ENCODE measurements at regions not wholly inside any gene's neighbourhood (a gene's known extent, or its start where the extent isn't known, plus 50 kb on each side); places are given as distances from the start of the nearest gene placed in this dataset.

DNA sequence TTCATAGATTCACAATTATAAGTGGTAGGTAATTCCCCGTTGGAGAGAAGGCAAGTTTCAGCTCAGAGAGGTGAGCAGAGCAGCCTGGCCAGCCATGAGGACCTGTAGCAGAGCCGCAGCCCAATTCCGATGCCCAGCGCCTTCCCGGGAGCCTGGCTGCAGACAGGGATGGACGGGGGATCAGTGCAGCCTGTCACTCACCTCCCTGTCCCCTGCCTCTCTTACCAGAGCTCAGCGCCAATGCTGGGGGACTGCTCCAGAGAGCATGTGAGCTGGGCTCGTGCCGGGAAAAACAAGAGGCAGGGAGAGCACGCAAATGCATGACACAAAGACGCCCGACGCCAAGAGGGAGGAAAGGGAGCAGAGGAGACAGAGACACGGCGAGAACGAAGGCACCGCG is 231.9 kb downstream of the BCL11B start:
- no peak for DNase-seq
- H3K36me3 Mint-ChIP-seq (ENCODE audit: insufficient read depth, unreplicated experiment), result no peaks in the 10 kb centered on the region
- H3K27me3 Mint-ChIP-seq (ENCODE audit: insufficient read depth, unreplicated experiment), result peaks cover 3% of the 10 kb centered on the region
- no peaks in the 10 kb centered on the region for H3K4me1 Mint-ChIP-seq (ENCODE audit: low read depth, unreplicated experiment)
- H3K9me3 Mint-ChIP-seq (ENCODE audit: unreplicated experiment), result no peaks in the 10 kb centered on the region
- Histone ChIP-seq H3K4me1 (no peaks in the 10 kb centered on the region), H3K9me3 (no peaks in the 10 kb centered on the region), H3K4me3 (ENCODE audit: low read depth, low read length) (no peak overlapping the region), H3K27me3 (replicated peaks; ENCODE audit: control insufficient read depth, insufficient read depth, low read length) (no peaks in the 10 kb centered on the region), H3K36me3 (ENCODE audit: control insufficient read depth, insufficient read depth, low read length) (no peaks in the 10 kb centered on the region)
- ChIA-PET CTCF (no interaction called here), POLR2A (no interaction called here)
- no peak overlapping the region for H3K27ac Mint-ChIP-seq (ENCODE audit: unreplicated experiment)
- BruUV-seq (replicated peaks), result no TSS peak
- intact Hi-C loops (cut with micrococcal nuclease; ENCODE audit: unreplicated experiment), result no loop called here
- TF ChIP-seq, protein P1, sequence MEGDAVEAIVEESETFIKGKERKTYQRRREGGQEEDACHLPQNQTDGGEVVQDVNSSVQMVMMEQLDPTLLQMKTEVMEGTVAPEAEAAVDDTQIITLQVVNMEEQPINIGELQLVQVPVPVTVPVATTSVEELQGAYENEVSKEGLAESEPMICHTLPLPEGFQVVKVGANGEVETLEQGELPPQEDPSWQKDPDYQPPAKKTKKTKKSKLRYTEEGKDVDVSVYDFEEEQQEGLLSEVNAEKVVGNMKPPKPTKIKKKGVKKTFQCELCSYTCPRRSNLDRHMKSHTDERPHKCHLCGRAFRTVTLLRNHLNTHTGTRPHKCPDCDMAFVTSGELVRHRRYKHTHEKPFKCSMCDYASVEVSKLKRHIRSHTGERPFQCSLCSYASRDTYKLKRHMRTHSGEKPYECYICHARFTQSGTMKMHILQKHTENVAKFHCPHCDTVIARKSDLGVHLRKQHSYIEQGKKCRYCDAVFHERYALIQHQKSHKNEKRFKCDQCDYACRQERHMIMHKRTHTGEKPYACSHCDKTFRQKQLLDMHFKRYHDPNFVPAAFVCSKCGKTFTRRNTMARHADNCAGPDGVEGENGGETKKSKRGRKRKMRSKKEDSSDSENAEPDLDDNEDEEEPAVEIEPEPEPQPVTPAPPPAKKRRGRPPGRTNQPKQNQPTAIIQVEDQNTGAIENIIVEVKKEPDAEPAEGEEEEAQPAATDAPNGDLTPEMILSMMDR (IDR thresholded peaks at IDR 0.05; ENCODE audit: insufficient read depth in 1 of 2, low read depth in 1 of 2, low read length in 1 of 2, severe bottlenecking in 1 of 2, unreplicated experiment in 1 of 2), result no peak
- H3K4me3 Mint-ChIP-seq (ENCODE audit: unreplicated experiment), result no peak overlapping the region

DNA sequence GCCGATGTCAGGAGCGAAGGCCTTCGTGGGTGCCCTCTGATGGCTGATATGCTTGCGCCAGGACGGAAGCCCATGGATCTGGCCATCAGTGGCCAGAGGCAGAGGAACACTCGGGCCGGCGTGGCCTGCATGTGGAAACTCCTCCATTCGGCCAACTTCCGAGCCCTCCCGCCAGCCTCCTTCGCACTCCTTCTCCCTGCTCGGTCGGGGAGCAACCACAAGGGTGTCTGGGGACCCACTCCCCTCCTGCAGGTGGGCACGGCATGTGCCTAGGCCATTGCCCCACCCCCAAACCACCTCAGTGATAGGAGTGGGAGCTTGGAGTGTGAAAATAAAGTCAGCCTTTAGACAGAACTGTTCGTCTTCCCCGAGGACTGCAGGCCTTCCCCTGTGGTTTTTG is 231.3 kb downstream of the BCL11B start:
- H3K27me3 Mint-ChIP-seq (ENCODE audit: insufficient read depth, unreplicated experiment), result peaks cover 3% of the 10 kb centered on the region
- no peaks in the 10 kb centered on the region for H3K9me3 ChIP-seq
- H3K4me1 ChIP-seq, result no peaks in the 10 kb centered on the region
- TF ChIP-seq, protein P1 (IDR thresholded peaks at IDR 0.05; ENCODE audit: insufficient read depth in 1 of 2, low read depth in 1 of 2, low read length in 1 of 2, severe bottlenecking in 1 of 2, unreplicated experiment in 1 of 2), result no peak
- no peaks in the 10 kb centered on the region for H3K36me3 ChIP-seq (ENCODE audit: control insufficient read depth, insufficient read depth, low read length)
- no peaks in the 10 kb centered on the region for H3K36me3 Mint-ChIP-seq (ENCODE audit: insufficient read depth, unreplicated experiment)
- CTCF ChIA-PET, result no interaction called here
- H3K4me3 ChIP-seq (ENCODE audit: low read depth, low read length), result no peak overlapping the region
- DNase-seq, result no peak
- H3K9me3 Mint-ChIP-seq (ENCODE audit: unreplicated experiment), result no peaks in the 10 kb centered on the region
- intact Hi-C loops (cut with micrococcal nuclease; ENCODE audit: unreplicated experiment), result no loop called here
- POLR2A ChIA-PET, result no interaction called here
- no peak overlapping the region for H3K4me3 Mint-ChIP-seq (ENCODE audit: unreplicated experiment)
- no peaks in the 10 kb centered on the region for H3K27me3 ChIP-seq (replicated peaks; ENCODE audit: control insufficient read depth, insufficient read depth, low read length)
- no peak overlapping the region for H3K27ac Mint-ChIP-seq (ENCODE audit: unreplicated experiment)
- no TSS peak for BruUV-seq (replicated peaks)
- H3K4me1 Mint-ChIP-seq (ENCODE audit: low read depth, unreplicated experiment), result no peaks in the 10 kb centered on the region

DNA sequence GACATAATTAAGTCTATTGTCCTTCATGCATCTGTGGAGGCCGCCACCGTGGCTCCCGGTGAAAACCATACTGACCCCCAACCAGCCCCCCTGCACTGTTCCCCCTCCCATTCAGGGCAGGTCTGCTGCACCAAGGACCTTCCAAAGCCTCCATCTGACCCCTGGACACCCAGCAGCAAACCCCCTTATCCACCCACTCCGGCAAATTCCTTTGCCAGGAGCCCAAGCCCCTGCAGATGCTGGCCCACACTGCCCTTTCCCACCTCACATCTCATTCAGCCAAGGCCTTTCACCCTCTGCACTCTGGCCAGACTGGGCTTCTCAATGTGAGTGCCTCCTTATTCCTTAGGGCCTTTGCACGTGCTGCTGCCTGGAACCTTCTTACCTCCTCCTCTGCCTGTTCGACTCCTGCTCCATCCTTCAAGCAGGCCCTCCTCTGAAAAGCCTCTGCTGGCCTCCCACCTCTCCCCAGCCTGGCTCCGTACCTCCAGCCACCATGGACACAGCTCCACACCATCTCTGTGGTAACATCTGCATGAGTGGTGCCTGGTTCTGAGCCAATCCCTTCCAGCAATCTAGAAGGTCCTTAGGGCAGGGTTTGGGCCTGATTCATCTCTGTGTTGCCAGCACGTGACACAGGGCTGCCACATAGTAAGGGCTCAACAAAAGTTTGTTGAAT is 230.7 kb downstream of the BCL11B start:
- CTCF ChIA-PET, result no interaction called here
- no peaks in the 10 kb centered on the region for H3K4me1 ChIP-seq
- intact Hi-C loops (cut with micrococcal nuclease; ENCODE audit: unreplicated experiment), result no loop called here

More for the DNA sequence above, 230.7 kb downstream of the BCL11B start:
- H3K36me3 ChIP-seq (ENCODE audit: control insufficient read depth, insufficient read depth, low read length), result no peaks in the 10 kb centered on the region
- H3K4me3 Mint-ChIP-seq (ENCODE audit: unreplicated experiment), result no peak overlapping the region
- POLR2A ChIA-PET, result no interaction called here
- DNase-seq, result no peak
- H3K9me3 ChIP-seq, result no peaks in the 10 kb centered on the region
- no peak overlapping the region for H3K27ac Mint-ChIP-seq (ENCODE audit: unreplicated experiment)
- TF ChIP-seq, protein P1 (IDR thresholded peaks at IDR 0.05; ENCODE audit: insufficient read depth in 1 of 2, low read depth in 1 of 2, low read length in 1 of 2, severe bottlenecking in 1 of 2, unreplicated experiment in 1 of 2), result no peak
- H3K4me1 Mint-ChIP-seq (ENCODE audit: low read depth, unreplicated experiment), result no peaks in the 10 kb centered on the region
- H3K27me3 ChIP-seq (replicated peaks; ENCODE audit: control insufficient read depth, insufficient read depth, low read length), result no peaks in the 10 kb centered on the region
- H3K4me3 ChIP-seq (ENCODE audit: low read depth, low read length), result no peak overlapping the region
- no peaks in the 10 kb centered on the region for H3K36me3 Mint-ChIP-seq (ENCODE audit: insufficient read depth, unreplicated experiment)
- peaks cover 3% of the 10 kb centered on the region for H3K27me3 Mint-ChIP-seq (ENCODE audit: insufficient read depth, unreplicated experiment)
- H3K9me3 Mint-ChIP-seq (ENCODE audit: unreplicated experiment), result no peaks in the 10 kb centered on the region
- no TSS peak for BruUV-seq (replicated peaks)

Data from Caco-2 (cell line).